ENCODE measurements at regions not wholly inside any gene's neighbourhood (a gene's known extent, or its start where the extent isn't known, plus 50 kb on each side); places are given as distances from the start of the nearest gene placed in this dataset.
A peak's percentile ranks its signal among the peaks of the same experiment; 100 is the strongest.

- DNase-seq (ENCODE audit: low read depth) = peak; percentile 4
Observed at GRCh38 chr14:80446356-80446755, 235.1 kb upstream of the DIO2 start.

DNA sequence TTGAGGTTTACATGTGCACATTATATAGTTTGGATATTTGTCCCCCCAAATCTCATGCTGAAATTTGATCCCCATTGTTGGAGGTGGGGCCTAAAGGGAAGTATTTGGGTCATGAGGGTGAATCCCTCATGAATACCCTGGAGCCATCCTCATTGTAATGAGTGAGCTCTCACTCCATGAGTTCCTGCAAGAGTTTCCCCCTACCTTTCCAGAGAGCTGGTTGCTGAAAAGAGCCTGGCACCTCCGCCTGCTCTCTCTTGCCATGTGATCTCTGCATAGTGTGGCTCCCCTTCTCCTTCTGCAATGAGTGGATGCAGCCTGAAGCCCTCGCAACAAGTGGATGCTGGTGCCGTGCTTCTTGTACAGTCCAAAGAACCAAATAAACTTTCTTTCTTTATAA lies 234.3 kb upstream of the DIO2 start:
- no peak for DNase-seq (ENCODE audit: low read depth)

DNA sequence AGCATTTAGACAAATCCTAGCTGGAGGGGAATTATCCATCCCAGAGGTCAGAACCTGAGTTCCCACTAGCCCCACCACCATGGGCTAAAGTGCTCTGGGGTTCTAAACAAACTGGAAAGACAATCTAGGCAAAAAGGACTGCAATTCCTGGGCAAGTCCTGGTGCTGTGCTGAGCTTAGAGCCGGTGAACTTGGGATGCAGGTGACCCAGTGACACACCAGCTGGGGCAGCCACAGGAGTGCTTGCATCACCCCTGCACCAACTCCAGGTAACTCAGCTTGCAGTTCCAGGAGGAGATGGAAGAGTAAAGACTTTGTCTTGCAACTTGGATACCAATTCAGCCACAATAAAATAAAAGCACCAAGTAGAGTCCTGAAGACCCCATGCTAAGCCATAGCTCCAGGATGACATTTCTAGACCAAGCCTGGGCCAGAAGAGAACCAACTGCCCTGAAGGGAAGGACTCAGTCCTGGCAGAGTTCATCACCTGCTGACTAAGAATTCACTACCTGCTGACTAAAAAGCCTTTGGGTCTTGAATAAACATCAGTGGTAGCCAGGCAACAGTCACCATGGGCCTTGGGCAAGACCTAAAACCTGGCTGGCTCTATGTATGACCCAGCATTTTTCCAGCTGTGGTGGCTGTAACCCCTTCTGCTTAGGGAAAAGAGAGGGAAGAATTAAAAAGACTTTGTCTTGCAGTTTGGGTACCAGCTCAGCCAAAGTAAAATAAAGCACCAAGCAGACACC lies 223.4 kb upstream of the DIO2 start:
- peak; percentile 12 for DNase-seq (ENCODE audit: low read depth)

DNA sequence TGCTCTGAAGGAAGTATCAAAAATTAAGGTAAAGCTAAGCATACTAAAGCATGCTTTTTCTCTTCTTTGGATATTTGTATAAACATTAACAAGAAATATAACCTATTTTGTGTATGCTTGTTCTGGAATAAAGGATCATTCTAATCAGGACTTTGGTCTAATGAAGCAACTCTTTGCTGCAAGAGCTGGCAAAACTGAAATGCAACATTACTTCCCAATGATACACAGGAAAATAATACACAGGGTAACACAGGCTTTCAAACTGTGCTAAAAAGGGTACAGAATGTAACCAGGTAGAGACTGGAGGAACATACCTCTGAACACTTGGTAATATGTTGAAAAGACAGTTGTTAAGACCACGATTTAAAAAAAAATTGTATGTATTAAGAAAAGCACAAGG lies 222.5 kb upstream of the DIO2 start:
- no peak for DNase-seq (ENCODE audit: low read depth)

- DNase-seq (ENCODE audit: low read depth) = no peak
Observed at GRCh38 chr14:80428671-80429070, 217.4 kb upstream of the DIO2 start.

GRCh38 chr14:80428171-80428570 lies 216.9 kb upstream of the DIO2 start:
- DNase-seq (ENCODE audit: low read depth) = peak; percentile 3

DNA sequence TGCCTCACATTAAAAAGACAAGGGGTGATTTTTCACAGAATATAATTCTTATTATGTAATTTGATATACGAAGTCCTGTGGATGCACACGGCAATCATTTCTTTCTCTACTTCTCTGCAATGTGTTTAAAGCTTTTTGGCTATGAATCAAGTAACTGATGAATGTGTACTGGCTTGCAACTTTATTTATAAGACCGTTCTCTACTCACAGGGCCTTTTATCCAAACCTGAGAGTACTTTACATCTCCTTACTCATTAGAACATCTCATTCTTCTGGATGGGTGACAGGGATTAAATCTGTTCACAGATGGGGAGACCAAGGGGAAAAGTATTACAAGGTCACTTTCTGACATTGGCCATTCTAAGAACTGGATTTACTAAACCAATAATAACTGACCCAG lies 215.8 kb upstream of the DIO2 start:
- DNase-seq (ENCODE audit: low read depth) = peak; percentile 52

GRCh38 chr14:80426683-80427082 lies 215.4 kb upstream of the DIO2 start:
- DNase-seq (ENCODE audit: low read depth) = peak; percentile 80

DNA sequence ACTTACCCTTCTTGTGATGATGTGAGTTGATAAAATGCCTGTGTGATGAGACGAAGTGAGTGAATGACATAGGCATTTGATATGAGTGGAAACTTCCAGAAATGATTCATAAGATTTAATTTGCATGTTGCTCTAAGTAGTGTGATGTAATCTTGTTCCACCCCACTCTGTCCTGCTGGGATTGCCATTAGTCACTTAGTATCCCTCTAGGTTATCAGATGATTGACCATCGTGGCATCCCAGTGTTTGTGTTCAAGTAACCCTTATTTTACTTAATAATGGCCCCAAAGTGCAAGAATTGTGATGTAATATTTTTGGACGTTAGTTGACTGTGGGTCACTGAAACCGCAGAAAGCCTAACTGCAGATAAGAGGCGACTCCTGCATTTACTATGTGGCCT lies 214.4 kb upstream of the DIO2 start:
- DNase-seq (ENCODE audit: low read depth) = peak; percentile 98

DNA sequence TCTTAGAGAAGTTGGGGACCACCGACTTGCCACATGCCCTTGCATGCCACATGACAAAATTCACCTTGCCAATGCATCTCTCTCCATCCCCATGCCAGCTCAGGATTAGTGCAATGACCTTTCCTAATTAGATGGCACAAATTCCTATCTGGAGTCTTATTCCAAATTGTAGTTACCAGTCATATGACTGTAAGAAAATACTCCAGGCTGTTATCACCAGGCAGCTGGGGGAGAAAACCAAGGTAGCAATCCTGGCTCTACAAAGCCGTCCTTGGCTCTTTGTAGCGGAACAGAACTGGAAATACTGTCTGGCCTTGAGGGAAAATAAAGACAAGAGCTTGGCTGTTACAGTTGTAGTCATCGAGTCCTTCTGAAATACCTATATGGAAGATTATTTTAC lies 208.5 kb upstream of the DIO2 start:
- DNase-seq (ENCODE audit: low read depth) = no peak

- DNase-seq (ENCODE audit: low read depth) = no peak
Observed at GRCh38 chr14:80419345-80419744, 208.0 kb upstream of the DIO2 start.

DNA sequence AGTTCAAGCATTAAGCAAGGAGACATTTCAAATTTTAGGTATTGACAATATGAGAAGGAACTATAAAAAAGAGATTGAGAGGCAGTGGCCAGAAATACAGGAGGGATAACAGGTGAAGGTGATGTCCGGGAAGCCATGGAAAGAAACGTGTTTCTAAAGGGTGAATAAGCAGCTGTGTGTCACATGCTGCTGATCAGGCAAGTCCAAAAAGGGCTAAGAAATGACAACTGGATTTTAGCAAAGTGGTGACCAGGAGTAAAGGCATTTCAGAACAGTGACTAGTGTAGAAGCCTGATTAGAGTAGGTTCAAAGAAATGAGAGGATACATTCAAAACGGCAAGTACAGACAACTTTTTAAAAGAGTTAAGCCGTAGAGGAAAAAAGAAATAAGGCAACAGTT lies 204.3 kb upstream of the DIO2 start:
- DNase-seq (ENCODE audit: low read depth) = no peak

DNA sequence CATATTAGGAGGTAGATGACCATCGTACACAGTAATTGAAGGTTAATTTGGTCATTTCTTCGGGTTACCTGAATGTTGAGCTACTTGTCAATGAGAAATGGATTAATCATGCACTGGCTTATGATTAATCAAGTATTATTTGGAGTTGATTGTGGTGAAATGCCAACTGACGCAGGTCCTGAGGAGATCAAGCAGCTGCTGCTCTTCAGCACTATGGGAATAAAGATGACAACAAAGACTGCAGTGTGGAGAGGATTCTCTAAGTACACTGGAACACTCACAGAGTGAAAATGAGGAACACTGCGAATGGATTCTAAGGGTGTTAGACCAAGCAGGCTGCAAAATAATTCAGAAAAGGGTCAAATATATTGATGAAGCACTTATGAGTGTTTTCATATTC lies 202.8 kb upstream of the DIO2 start:
- no peak for DNase-seq (ENCODE audit: low read depth)

- DNase-seq (ENCODE audit: low read depth) = no peak
Observed at GRCh38 chr14:80404413-80404812, 193.1 kb upstream of the DIO2 start.

GRCh38 chr14:80403036-80403435 lies 191.7 kb upstream of the DIO2 start:
- DNase-seq (ENCODE audit: low read depth) = no peak

DNA sequence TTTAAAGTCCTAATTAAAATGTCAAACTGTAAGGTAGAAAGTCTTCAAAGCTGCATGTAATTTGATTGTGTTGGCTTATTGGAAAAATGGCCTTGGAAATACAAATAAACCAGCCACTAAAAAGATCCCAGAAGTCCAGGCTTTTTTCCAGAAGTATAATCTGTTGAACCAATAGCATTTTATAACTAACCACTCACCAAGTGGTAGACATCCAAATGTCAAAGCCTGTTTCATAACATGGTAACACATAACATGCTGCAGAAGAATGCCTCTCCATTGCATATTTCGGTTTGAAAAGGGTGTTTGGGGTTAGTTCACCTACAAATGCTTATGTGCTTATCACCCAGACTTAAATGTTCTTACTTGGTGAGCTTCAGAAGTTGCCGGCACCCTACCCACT lies 183.7 kb upstream of the DIO2 start:
- peak; percentile 1 for DNase-seq (ENCODE audit: low read depth)

GRCh38 chr14:80393766-80394165 lies 182.5 kb upstream of the DIO2 start:
- DNase-seq (ENCODE audit: low read depth) = no peak

DNA sequence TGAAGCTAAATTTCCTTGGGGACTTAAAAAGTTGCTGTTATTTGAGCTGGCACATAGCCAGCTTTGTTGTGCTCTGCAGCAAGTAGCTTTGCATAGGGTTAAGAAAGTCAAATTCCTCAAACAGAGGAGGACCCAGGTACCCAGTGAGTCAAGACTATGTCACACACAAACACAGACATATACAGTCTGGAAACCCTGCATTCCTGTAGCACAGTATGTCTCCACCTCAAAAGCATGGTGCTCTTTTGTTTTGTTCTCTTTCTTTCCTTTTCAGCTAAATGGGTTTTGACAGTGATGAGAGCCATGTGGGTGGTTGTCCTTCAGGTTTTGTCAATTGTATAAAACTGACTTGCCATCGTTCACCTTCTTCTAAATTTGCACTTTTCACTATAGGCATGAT lies 179.6 kb upstream of the DIO2 start:
- DNase-seq (ENCODE audit: low read depth) = peak; percentile 26

DNA sequence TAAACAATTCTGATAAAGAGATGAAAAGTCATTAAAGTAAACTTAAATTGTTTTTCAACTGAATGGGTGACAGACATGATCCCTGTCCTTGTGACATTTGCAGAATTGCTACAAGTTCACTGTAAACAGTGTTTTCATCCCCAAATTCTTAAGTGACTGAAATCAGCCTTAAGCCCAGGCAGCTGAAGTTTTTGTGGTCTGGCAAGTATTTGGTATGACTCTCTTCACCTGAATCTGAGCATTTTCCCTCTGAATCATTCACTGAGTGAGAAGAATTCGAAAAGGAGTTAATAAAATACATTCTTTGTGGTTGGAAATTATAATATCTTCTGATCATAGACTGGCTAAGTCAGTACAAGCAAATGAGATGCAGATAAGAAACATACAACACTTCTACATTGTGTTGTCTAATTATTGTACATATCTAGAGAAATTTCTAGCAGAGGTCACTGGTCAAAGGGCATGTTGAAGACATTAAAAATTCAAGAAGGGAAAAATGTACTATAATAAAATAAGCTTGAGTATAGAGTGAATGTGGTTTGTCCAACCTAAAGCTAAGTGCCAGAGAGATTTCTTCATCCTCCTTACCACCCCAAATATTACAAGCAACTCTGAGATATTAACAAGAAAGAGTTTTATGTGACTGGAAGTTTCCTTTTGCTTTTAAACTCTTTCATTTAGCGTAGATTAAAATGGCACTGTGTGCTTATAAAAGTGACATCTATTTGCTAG lies 177.8 kb upstream of the DIO2 start:
- peak; percentile 92 for DNase-seq (ENCODE audit: low read depth)

GRCh38 chr14:80387563-80387981 lies 176.3 kb upstream of the DIO2 start:
- DNase-seq (ENCODE audit: low read depth) = no peak

DNA sequence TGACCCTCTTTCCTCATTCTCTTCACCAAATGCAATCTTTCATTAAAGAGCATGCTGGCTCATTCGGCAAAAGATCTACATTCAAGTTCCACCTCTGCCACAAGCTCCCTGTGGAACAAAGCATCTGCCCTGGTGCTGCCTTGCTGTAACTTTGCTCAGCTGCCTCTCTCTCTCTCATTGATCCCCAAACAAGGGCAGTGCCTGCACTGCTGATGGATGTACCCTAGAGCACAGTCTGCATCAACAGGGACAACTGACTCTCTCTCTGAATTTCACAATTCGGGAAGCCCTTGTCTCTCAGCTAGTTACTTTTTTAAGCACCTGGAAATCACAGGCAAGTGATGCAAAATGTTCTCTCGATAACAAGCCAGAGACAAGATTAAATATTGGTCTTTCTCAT lies 174.0 kb upstream of the DIO2 start:
- DNase-seq (ENCODE audit: low read depth) = no peak

GRCh38 chr14:80383223-80383622 lies 171.9 kb upstream of the DIO2 start:
- no peak for DNase-seq (ENCODE audit: low read depth)

DNA sequence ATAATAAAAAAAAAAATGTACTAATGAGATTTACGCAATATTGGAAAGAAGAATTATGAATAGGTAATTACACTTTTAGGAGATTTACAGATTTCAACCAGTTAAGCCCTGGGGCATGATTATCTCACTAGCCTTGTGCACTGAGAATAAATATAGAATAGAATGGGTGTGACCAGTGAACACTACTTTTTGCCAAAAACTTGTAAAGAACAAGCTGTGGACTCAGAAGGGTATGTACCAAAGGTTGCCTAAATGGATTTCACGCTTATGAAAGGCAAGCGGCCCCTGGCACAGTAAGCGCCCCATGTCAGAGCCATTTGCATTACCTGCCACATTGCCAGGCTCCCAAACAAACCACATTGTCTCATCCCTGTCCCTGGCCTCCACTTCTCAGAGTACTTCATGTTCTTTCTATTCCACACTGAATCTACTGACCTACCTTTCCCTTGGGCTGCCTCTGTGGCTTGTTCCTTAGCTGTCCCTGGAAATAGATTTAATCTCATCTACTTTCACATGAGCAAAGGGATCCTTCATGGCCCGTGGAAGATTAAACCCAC lies 170.6 kb upstream of the DIO2 start:
- no peak for DNase-seq (ENCODE audit: low read depth)
